Activated T-cell treated with anti-CD3 and anti-CD28 coated beads, Interleukin-2, amount 50 U/mL, for 24 hours (primary cell): ENCODE measurements at regions not wholly inside any gene's neighbourhood (a gene's known extent, or its start where the extent isn't known, plus 50 kb on each side); places are given as distances from the start of the nearest gene placed in this dataset.
"Not testable (repeated sequence)": the region's sequence is repeated elsewhere in the genome, so short reads cannot be mapped to it uniquely, and the experiment has no call there.

Experiments used
- DNase-seq: peaks from one replicate; pipeline ENCODE4 v3.0.0-alpha.2; 2020
- H3K27ac Mint-ChIP-seq: 2 replicates; pipeline ENCODE4 v1.8.0; 2020; ENCODE audit warnings: mild to moderate bottlenecking, mixed read lengths
- H3K27me3 Mint-ChIP-seq: 2 replicates; pipeline ENCODE4 v1.8.0; 2020; ENCODE audit warnings: mixed read lengths
- H3K36me3 Mint-ChIP-seq: 2 replicates; pipeline ENCODE4 v1.8.0; 2020; ENCODE audit warnings: low read depth, mixed read lengths
- H3K4me1 Mint-ChIP-seq: 2 replicates; pipeline ENCODE4 v1.8.0; 2020; ENCODE audit warnings: low read depth, mixed read lengths
- H3K4me3 Mint-ChIP-seq: 2 replicates; pipeline ENCODE4 v1.8.0; 2020; ENCODE audit warnings: mild to moderate bottlenecking, moderate library complexity, mixed read lengths
- H3K9me3 Mint-ChIP-seq: 2 replicates; pipeline ENCODE4 v1.8.0; 2020; ENCODE audit warnings: mixed read lengths

GRCh38 chr16:33009468-33009867, 184.6 kb upstream of the TP53TG3C start:
- H3K4me1 Mint-ChIP-seq, H3K27me3 Mint-ChIP-seq, H3K4me3 Mint-ChIP-seq, H3K27ac Mint-ChIP-seq, H3K9me3 Mint-ChIP-seq, H3K36me3 Mint-ChIP-seq: not testable (repeated sequence)
- DNase-seq = peak; percentile 43

DNA sequence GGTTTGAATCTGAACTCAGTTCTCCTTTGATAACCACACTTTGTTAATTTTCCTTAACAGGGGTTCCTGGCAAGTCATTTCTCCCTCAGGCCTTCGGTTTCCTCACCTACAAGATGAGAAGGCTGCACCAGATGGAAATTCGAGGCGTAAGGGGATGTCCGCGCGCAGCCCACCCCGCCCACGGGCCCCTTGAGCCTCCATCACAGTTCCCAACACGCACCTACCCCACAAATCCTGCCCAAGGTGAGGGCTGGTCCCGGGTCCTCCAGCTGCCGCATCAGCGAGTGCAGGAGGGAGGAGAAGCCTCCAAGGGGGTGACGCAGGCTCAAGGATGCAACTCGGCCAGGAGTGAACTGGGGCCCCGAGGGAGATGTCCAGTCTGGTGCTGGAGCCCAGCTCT, 166.9 kb upstream of the TP53TG3C start:
- not testable (repeated sequence) for H3K4me1 Mint-ChIP-seq

DNA sequence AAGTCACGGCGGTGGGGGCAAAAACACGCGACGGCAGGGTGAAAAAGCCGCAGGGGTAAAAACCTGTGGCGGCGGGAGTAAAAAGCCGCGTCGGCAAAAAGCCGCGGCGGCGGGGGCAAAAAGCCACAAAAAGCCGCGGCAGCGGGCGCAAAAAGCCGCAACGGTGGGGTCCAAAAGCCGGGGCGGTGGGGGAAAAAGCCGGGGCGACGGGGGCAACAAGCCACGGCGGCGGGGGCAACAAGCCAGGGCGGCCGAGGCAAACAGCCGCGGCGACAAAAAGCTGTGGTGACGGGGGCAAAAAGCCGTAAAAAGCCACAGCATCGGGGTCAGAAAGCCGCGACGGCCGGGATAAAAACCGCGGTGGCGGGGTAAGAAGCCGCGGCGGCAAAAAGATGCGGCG, 166.1 kb upstream of the TP53TG3C start:
- not testable (repeated sequence) for DNase-seq, H3K27me3 Mint-ChIP-seq, H3K27ac Mint-ChIP-seq, H3K36me3 Mint-ChIP-seq, H3K4me3 Mint-ChIP-seq, H3K4me1 Mint-ChIP-seq, H3K9me3 Mint-ChIP-seq

More for the DNA sequence above, 166.9 kb upstream of the TP53TG3C start:
- not testable (repeated sequence) for H3K36me3 Mint-ChIP-seq, H3K27me3 Mint-ChIP-seq, H3K27ac Mint-ChIP-seq, H3K4me3 Mint-ChIP-seq, DNase-seq, H3K9me3 Mint-ChIP-seq

DNA sequence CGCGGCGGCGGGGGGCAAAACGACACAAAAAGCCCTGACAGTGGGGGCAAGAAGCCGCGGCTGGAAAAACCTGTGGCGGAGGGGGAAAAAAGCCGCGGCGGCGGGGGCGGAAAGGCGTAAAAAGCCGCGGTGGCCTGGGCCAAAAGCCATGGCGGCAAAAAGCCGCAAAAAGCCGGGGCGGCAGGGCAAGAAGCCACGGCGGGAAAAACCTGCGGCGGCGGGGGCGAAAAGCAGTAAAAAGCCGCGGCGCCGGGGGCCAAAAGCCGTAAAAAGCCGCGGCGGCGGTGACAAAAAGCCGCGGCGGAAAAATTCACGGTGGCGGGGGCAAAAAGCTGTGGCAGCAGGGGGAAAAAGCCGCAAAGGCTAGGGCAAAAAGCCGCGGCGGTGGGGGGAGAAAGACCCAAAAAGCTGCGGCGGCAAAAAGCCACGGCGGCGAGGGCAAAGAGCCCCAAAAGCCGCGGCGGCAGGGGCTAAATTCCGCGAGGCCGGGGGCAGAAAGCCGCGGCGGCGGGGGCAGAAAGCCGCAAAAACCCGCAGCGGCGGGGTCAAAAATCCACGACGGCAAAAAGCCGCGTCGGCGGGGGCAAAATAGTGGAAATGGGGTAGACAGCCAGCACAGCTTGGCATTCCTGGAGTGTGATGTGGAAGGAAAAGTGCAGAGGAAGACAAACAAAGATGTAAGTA, 165.2 kb upstream of the TP53TG3C start:
- H3K4me3 Mint-ChIP-seq, H3K27me3 Mint-ChIP-seq, H3K4me1 Mint-ChIP-seq, H3K36me3 Mint-ChIP-seq, H3K9me3 Mint-ChIP-seq, DNase-seq, H3K27ac Mint-ChIP-seq: not testable (repeated sequence)

DNA sequence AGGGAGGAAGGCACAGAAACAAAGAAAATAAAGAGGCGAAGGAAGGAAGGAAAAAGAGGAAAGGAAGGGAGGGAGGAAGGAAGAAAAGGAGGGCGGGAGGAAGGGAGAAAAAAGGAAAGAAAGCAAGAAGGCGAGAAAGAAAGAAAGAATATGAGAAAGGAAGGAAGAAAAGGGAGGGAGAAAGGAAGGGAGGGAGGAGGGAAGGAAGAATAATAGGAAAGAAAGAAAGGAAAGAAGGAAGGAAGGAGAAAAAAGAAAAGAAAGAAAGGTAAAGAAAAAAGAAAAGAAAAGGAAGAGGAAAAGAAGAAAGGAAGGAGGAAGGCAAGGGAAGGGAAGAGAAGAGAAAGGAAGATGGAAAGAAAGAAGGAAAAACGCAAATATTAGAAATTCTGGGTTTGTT, 145.2 kb upstream of the TP53TG3C start:
- H3K36me3 Mint-ChIP-seq, DNase-seq, H3K9me3 Mint-ChIP-seq, H3K27ac Mint-ChIP-seq, H3K27me3 Mint-ChIP-seq, H3K4me3 Mint-ChIP-seq, H3K4me1 Mint-ChIP-seq: not testable (repeated sequence)

GRCh38 chr16:33059206-33059605, 134.8 kb upstream of the TP53TG3C start:
- Mint-ChIP-seq H3K4me3 (no peak overlapping the region), H3K36me3 (no peaks in the 10 kb centered on the region), H3K27ac (no peak overlapping the region), H3K27me3 (no peaks in the 10 kb centered on the region), H3K9me3 (no peaks in the 10 kb centered on the region), H3K4me1 (no peaks in the 10 kb centered on the region)
- no peak for DNase-seq

DNA sequence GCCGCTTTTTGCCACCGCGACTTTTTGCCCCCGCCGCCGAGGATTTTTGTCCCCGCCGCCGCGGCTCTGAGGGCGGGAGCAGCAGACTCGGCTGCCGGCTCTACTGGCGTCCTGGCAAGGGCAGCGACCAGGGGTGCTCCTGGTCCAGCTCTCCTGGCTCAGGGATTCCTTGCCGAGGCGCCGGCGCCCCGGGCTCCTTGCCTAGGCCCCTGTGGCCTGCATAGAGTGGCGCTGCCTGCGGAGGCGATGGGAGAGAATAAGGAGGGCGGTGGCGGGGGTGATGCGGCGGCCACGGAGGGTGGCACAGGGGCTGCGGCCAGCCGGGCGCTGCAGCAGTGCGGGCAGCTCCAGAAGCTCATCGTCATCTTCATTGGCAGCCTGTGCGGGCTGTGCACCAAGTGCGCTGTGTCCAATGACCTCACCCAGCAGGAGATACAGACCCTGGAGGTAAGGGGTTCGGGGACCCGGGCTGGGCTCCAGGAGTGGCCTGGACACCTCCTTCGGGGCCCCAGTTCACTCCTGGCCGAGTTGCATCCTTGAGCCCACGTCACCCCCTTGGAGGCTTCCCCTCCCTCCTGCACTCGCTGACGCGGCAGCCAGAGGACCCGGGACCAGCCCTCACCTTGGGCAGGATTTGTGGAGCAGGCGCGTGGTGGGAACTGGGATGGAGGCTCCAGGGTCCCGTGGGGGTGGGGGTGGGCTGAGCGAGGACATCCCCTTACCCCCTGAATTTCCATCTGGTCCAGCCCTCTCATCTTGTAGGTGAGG, 134.2 kb upstream of the TP53TG3C start:
- H3K4me1 Mint-ChIP-seq, DNase-seq, H3K36me3 Mint-ChIP-seq, H3K27me3 Mint-ChIP-seq, H3K9me3 Mint-ChIP-seq, H3K4me3 Mint-ChIP-seq, H3K27ac Mint-ChIP-seq: not testable (repeated sequence)

- not testable (repeated sequence) for H3K9me3 Mint-ChIP-seq, H3K27me3 Mint-ChIP-seq, DNase-seq, H3K27ac Mint-ChIP-seq, H3K36me3 Mint-ChIP-seq, H3K4me3 Mint-ChIP-seq, H3K4me1 Mint-ChIP-seq
Observed at GRCh38 chr16:33062763-33063162, 131.3 kb upstream of the TP53TG3C start.

- not testable (repeated sequence) for H3K9me3 Mint-ChIP-seq, H3K27me3 Mint-ChIP-seq, H3K4me3 Mint-ChIP-seq, H3K4me1 Mint-ChIP-seq, H3K27ac Mint-ChIP-seq, H3K36me3 Mint-ChIP-seq, DNase-seq
Observed at GRCh38 chr16:33063365-33064170, 130.5 kb upstream of the TP53TG3C start.

GRCh38 chr16:33064454-33065073, 129.5 kb upstream of the TP53TG3C start:
- H3K4me1 Mint-ChIP-seq, H3K9me3 Mint-ChIP-seq, H3K27ac Mint-ChIP-seq, H3K36me3 Mint-ChIP-seq, DNase-seq, H3K4me3 Mint-ChIP-seq, H3K27me3 Mint-ChIP-seq: not testable (repeated sequence)
